ENCODE measurements at regions not wholly inside any gene's neighbourhood (a gene's known extent, or its start where the extent isn't known, plus 50 kb on each side); places are given as distances from the start of the nearest gene placed in this dataset.

GRCh38 chr1:234953655-234954405 is 174.8 kb downstream of the TOMM20 start:
- no peak for TF ChIP-seq CTCF (IDR thresholded peaks at IDR 0.05; ENCODE audit: insufficient read depth, low read depth, low read length)
- no peak for TF ChIP-seq EZH2 (IDR thresholded peaks at IDR 0.05; ENCODE audit: insufficient read depth, low read length)

All from astrocyte (in vitro differentiated cells and primary cell).